ENCODE measurements at regions not wholly inside any gene's neighbourhood (a gene's known extent, or its start where the extent isn't known, plus 50 kb on each side); places are given as distances from the start of the nearest gene placed in this dataset.
"Not testable (repeated sequence)": the region's sequence is repeated elsewhere in the genome, so short reads cannot be mapped to it uniquely, and the experiment has no call there.

GRCh38 chr9:41273549-41274267, 84.6 kb upstream of the ZNG1F start:
- peak; percentile 75 for DNase-seq (ENCODE audit: low read depth)

- not testable (repeated sequence) for DNase-seq (ENCODE audit: low read depth)
Observed at GRCh38 chr9:41272879-41273548, 83.9 kb upstream of the ZNG1F start.

DNA sequence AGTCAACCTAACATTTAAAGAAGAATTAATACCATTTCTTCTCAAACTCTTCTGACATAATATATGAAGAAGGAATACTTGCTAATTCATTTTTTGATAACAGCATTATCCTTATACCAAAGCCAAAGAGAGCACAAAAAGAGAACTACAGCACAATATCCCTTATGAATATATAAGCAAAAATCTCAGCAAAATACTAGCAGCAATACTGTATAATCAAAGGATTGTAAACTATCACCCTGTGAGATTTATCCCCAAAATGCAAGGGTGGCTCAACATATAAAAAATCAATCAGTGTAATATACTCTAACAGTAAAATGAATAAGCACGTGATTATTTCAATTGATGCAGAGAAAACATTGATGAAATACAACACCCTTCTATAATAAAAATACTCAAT, 81.9 kb upstream of the ZNG1F start:
- DNase-seq (ENCODE audit: low read depth) = not testable (repeated sequence)

- not testable (repeated sequence) for DNase-seq (ENCODE audit: low read depth)
Observed at GRCh38 chr9:41269471-41269870, 80.4 kb upstream of the ZNG1F start.

- DNase-seq (ENCODE audit: low read depth) = not testable (repeated sequence)
Observed at GRCh38 chr9:41269054-41269453, 79.9 kb upstream of the ZNG1F start.

GRCh38 chr9:41266602-41267001, 77.5 kb upstream of the ZNG1F start:
- not testable (repeated sequence) for DNase-seq (ENCODE audit: low read depth)

- not testable (repeated sequence) for DNase-seq (ENCODE audit: low read depth)
Observed at GRCh38 chr9:41266000-41266399, 76.9 kb upstream of the ZNG1F start.

DNA sequence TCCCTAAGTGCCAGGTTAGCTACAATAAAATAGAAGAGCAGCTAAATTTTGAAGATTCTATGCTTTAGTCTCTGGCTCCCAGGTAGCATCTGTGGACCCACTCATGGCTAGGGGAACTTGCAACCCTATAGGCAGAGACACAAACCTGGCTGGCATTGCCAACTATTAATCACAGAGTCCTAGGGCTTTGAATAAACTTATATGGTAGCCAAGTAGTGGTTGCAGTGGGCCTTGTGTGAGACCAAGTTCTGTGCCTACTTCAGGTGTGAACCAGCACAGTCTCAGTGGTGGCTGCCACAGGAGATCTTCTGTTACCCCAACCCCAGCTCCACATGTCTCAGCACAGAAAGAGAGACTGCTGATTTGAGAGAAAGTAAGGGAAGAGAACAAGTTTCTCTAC, 62.9 kb upstream of the ZNG1F start:
- not testable (repeated sequence) for DNase-seq (ENCODE audit: low read depth)

DNA sequence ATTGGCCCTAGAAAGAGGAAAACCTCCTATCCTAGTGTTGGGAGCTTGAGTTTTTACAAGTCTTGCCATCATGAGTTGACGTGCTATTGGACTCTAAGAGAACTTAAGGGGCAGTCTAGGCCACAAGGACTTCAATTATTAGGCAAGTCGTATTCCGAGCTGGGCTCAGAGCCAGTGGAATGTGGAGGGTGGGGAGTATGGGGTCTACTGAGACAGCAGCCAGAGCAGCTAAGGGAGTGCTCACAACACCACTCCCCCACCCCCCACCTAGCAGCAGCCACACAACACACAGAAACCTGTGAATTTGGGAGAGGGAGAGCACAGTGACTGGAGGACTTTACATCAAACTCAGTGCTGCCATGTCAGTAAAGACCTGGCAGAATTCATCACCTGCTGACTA, 62.0 kb upstream of the ZNG1F start:
- DNase-seq (ENCODE audit: low read depth) = not testable (repeated sequence)

DNA sequence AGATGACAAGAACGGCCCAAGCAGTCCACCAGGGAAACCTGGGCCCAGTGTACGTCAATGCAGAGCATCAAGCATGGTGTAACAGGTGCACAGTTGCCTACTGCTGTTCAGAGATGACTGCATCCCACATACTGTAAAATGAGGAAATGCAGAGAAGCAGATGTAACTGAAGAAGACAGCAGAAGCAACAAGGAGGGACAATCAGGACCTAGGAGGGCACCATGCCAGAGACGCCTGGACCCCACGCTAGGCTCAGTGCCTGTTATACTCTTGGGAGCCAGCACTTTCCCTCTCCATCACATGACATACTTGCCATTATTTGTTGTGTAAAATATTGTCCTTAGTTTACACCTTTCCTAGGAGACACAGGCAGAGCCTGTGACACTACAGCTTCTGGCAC, 57.6 kb upstream of the ZNG1F start:
- DNase-seq (ENCODE audit: low read depth) = not testable (repeated sequence)

Measured in HT1080 (cell line).